NCI-H226 (cell line): ENCODE measurements at regions not wholly inside any gene's neighbourhood (a gene's known extent, or its start where the extent isn't known, plus 50 kb on each side); places are given as distances from the start of the nearest gene placed in this dataset.

Source experiments
- DNase-seq: peaks from one replicate; pipeline ENCODE4 v3.0.0-alpha.2; 2015

DNA sequence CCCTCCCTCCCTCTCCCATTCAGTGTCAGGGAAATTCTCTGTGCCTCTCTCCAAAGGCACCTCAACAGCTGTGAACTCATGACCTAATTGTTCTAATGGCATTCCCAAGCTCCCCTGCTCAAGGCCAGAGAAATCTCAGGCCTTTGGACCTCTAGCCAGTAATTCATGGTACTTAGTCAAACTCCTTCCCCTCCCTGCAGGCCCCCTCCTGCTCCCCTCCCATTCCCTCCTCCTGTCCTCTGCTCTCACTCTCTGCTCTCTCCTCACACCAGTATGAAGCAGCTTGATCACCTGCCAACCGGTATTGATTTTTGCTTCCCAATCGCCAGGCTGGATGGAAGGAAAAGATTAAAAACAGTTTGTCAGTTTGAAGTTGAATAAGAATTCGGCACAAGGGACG, 370.5 kb upstream of the PBX1 start:
- no peak for DNase-seq

DNA sequence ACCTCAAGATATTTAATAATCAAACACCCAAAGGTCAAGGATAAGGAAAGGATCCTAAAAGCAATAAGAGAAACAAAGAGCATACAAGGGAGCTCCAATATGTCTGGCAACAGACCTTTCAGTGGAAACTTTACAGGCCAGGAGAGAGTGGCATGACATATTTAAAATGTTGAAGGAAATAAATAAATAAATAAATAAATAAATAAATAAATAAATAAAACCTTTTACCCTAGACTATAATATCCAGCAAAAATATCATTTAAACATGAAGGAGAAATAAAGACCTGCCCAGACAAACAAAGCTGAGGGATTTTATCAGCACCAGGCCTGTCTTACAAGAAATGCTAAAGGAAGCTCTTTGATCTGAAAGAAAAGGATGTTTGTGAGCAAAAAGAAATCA, 367.8 kb upstream of the PBX1 start:
- DNase-seq, result no peak

DNA sequence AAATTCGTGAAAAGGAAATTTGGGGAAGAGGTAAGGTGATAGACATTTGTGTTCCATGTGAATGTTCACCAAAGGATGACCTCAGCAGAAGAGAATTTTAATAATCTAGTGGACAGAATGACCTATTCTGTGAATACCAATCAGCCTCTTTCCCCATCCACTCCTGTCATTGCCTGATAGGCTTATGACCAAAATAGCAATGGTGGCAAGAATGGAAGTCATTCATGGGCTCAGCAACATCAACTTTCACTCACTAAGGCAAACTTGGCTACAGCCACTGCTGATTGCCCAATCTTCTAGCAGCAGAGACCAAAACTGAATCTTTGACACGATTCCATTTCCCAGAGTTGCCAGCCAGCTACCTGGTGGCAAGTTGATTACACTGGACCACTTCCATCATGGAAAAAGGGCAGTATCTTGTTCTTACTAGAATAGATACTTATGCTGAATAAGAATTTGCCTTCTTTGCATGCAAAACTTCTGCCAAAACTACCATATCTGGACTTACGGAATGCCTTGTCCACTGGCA, 348.7 kb upstream of the PBX1 start:
- DNase-seq, result no peak

DNA sequence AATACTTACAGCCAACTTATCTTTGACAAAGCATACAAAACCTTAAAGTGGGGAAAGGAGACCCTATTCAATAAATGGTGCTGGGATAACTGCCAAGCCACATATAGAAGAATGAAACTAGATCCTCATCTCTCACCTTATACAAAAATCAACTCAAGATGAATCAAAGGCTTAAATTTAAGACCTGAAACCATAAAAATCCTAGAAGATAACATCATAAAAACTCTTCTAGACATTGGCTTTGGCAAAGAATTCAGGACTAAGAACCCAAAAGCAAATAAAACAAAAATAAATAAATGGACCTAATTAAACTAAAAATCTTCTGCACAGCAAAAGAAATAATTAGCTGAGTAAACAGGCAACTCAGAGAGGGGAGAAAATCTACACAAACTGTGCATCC, 335.6 kb upstream of the PBX1 start:
- DNase-seq, result no peak

DNA sequence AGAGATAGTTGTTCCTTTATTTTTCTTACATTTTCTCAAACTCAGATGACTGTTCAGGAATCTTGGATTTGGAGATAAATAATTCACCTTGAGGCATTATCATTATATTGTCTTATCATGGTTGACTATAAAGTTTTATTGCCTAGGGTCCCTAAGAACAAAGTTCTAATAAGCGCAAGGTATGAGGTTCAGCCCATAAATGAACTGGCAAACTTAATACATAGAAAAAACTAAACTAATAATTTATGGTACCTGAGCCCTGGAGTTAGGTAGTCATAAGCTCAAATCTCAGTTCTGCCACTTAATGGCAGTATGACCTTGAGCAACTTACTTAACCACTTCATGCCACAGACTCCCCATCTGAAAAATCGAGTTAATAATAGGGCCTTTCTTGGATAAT, 334.0 kb upstream of the PBX1 start:
- DNase-seq, result no peak

DNA sequence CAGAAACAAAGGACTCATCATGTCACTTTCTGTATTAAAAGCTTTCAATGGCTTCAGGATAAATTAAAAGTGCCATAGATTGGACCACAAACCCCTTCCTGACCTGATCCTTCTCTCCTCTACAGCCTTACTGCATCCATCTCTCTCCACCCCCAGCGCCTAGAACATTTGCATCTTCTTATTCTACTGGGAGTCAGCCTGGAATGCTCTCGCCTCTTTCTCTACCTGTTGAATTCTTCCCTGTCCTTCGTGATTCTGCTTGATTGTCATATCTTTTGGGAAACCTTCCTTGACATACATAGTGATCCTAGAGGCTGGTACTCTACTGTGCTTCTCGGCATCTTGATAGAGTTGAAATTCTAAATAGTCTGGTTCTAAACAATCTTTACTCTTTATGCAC, 332.0 kb upstream of the PBX1 start:
- DNase-seq, result no peak

DNA sequence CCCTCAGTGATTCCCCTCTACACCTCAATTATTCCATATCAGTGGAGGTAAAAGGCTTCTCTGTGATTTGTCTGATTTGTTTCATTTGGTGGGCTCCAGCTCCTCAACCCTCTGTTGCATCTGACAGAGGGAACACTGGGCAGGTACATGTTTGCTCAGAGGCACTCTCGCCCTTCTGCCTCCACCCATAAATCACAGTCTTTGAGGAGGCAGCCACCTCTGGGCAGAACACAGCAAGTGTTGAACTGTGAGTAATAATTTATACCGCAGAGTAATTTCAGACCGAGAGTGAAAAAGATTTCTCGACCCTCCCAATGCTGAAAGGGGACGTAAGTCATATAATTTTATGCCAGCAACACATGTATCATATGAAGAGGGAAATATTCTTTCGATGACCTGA, 330.1 kb upstream of the PBX1 start:
- no peak for DNase-seq

DNA sequence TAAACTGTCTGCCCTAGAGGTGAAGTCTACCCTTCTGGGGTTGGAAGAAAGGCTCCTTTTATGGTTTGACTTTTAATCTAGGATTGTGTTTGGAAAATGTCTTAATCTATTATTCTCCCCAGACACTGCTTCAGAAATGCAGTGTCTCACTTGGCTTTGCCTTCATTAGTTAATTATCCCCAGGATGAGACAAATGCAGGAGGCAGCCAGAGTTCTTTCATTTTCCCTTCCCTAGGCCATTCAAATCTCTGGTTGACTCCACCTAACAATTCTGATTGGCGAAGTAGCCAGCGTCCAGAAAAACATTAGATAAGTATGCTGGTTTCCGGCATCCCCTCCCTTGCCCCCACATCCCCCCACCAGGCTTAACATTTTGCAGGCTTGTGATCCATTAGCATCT, 325.8 kb upstream of the PBX1 start:
- DNase-seq, result no peak

DNA sequence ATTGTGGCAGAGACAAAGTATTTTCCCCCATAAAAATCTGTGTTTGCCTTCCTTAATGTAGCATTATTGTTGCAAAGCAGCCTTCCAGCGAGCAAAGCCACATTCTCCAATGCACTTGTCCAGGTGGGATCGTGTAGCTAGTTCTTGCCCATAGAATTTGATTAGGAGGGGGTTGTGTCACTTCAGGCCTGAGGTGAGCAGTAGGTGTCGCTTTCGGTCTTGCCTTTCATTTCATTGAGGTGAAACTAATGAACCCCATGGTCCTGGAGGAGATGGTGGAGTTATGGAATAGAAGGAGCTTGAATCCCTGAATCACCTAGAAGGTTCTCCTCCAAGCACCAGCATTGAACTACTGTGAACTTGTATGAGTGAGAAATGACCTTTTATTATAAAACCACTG, 318.9 kb upstream of the PBX1 start:
- DNase-seq, result no peak

DNA sequence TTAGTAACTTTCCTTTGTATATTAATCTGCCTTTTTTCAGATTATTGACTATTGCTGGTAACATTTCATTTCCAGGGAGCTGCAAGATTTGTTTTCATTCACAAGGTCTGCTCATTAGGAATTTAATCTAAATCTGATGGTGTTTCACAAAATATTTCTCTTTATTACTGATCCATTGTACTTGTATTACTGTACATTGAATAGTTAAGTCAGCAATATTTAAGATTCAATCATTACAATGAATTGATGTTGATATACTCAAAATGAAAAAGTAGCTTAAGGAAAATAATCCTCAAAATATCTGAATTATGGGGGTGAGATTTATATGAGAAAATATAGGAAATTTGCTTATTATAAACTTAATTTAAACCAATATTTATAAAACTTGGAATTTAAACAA, 308.6 kb upstream of the PBX1 start:
- no peak for DNase-seq

DNA sequence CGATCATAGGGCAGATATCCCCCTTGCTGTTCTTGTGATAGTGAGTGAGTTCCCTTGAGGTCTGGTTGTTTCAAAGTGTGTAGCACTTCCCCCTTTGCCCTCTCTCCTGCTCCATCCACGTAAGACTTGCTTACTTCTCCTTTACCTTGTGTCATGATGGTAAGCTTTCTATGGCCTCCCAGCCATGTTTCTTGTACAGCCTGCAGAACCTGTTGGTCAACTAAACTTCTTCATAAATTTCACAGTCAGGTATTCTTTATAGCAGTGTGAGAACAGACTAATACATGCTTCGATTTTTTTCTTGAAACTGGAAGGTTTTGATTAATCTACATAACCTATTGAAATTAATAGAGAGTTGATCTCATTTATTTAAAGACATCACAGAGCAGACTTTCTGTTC, 302.5 kb upstream of the PBX1 start:
- no peak for DNase-seq

DNA sequence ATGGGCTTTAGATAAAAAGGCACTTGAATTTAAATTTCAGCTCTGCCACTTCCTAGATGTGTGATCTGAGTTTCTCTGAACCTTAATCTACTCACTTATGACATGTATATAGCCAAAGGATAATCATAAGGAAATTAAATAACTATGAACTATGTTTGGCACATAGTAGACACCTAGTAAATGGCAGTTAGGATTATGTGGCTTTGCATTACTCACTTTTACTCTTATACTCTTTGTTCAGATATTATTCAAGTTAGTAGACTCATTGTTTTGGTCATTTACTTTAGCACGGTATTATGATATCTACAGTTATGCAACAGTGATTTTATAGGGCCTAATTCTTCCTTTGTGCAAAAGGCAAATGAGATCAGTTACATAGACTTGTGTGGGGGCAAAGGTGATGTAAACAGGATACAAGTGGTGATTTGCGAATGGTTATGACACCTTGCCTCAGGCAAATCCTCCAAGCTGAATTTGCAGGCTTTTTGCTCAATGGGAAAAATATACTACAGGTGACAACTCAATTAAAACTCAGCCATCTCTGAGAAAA, 297.2 kb upstream of the PBX1 start:
- DNase-seq, result no peak

DNA sequence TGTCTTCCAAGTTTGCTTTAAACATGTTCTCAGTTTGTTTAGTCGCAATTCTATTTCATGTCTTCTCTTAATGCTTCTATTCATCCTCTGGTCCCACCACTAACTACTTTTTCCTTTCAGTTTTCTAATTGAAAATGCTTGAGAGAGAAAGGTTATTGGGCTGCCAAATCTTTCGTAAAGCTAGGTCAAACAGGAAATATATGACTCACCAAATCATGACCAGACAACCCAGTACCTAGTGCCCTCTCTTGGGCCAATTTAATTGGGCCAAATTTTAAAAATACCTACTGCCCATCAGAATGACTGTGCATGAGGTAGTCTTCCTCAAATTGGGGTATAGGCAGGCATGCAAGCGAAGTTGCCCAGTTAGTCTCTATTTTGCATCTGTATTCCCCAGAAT, 295.4 kb upstream of the PBX1 start:
- DNase-seq, result no peak

DNA sequence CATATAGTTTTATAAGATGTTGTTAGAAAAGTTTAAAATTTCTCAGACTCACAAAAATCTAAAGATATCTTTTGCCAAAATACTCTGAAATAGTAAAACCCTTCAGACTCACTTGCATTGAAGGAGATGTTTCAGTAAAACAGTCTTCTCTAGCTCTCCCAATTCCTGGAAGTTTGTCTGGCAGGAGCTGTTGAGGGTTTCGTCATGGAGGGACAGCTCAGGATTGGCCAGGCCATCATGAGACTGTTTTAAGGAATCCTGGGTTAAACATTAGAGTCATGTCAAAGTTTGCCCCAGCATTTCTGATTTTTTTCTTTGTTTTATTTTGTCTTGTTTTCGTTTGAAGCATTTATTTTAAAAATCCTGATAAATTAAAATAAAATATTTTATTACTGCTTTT, 293.8 kb upstream of the PBX1 start:
- no peak for DNase-seq

DNA sequence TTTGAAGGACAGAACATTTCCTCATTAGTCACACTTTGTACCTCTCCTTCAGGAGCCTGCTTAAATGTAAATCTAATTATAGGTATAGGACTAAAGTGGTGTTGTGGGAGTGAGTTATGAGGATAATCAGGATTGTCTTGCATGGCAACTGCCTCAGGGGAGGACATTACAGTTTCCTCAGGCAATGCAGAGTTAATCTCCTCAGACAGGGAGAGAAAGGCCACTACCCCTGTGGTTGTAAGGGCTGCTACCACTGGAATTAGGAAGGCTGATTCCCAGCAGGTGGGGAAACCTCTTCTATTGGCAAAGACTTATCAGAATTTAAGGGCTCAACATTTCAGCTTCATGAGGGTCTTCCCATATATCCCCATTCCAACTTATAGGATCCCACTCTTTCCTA, 286.8 kb upstream of the PBX1 start:
- DNase-seq, result no peak

DNA sequence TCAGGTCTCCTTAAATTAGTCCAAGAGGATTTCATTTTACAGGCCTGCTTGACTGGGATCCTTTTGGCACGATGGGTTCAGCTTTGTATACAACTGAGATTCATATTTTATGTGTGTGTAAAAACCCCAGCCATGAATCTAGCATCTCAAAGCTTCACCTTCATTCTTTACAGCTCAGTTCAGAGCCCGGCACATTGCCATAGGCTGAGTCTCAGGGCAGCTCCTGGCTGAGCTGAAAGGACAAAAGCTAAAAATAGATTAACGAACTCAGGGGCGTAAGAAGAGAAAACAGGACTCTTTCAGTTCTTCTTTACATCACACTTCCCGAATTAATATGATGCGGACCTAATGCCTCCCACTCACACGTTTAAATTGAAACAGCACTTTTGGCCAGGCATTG, 262.8 kb upstream of the PBX1 start:
- no peak for DNase-seq

DNA sequence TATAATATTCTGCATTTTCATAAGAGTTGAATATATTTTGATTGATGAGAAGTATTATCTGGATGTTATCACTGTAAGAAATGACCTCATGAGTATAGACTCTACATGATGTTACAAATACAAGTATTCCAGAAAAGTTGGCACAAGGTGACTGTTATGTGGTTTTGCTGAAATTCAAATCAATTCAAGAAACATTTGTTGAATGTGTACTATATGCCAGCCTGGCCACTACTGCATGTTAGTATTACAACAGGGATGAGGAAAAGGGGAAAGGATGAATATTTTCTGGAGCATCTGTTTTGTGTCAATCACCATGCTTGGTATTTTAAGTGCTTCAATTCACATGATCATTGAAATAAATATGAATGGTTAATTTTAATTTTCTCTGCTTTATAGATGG, 250.9 kb upstream of the PBX1 start:
- DNase-seq, result no peak

DNA sequence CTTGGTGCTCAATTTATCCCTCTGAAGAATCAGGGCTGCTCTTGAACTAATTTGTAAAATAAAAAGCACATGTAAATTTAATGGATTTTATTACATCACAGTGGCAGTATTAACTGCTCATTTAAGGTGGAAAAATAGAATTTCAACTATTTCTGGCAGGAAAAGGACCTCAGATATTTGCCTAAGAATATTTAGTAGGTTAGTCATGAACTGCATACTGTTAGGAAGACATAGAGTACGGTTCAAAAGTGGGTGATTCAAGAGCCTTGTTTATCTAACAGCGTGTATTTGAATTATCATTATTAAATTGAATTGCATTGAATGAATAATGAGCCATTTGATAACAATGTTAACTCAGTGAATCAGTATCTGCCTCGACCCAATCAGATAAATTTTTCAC, 248.8 kb upstream of the PBX1 start:
- DNase-seq, result no peak

DNA sequence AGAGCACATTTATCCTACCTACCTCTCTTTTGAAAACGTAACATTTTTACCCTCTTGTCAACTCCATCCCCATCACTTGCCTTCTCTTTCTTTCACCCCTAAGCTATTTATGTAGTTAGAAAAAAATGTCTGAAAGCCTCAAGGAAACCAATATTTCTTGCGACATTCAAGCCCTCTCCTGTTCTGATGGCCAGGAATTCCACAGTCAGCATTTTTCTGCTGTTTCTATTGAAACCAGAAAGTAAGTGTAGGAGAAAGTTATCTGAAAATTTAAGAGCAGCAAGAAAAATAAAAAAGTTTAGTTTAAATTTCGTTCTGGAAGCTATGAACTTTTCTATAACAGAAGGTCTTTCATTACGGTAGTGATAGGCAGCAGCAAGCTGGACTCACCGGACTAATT, 247.6 kb upstream of the PBX1 start:
- DNase-seq, result no peak

DNA sequence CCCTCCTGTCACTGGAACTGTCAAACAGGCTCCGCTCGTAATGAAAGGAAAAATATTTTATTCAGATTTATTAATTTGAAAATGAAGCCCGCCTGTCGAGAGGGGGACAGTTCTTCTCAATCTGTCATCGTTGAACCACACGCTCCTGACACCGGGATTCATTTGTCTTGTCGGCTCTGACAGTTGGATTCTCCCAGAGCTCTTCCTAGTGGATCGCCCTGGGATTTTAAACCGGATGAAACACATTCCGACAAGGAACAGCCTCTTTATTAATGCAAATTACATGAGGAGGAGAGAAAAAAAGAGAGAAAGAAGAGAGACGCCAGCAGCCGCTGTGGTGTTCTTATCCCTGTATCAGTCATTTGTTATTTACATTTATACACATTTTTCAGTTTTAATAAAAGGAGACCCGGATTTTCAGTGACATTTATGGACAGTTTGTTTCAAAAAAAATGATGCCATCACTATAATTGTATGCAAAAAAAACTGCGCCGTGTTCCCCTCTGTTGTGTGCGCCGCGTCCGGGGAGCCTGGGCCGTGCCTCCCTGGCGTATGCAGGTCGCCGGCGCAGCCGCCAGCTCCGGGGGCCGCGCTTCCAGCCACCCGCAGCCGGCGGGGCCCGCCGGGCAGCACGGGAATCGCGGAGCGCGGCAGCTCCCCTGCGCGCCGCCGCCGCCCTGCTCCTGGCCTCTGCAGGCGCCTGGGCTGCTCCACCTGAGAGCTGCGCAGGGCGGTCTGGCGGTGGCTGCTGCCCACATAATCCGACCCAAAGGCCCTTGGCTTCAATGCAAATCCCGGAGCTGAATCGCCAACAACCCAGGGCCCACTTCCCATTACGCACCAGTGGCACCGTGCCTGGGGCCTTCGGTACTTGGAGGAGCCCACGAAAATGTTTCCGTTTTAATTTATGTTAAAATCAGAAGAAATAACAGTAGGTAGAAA, 237.9 kb upstream of the PBX1 start:
- DNase-seq, result no peak

DNA sequence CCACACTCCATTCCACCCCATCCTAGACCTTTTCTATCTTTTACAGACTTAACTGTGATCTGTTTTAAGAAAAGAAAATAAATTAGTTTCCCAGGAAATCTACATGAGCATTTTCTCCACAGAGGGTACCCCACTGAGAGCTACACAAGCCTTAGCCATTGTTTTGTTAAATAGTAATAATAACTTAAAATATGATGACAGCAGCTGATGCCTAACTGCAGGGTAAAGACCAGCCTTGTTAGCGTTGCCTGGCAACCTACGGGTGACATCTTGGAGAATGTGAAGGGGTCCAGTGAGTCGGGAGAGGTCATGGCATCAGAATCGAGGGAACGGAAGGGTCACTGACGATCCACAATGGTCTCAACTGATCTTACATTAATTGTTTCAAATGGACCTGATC, 233.2 kb upstream of the PBX1 start:
- no peak for DNase-seq

DNA sequence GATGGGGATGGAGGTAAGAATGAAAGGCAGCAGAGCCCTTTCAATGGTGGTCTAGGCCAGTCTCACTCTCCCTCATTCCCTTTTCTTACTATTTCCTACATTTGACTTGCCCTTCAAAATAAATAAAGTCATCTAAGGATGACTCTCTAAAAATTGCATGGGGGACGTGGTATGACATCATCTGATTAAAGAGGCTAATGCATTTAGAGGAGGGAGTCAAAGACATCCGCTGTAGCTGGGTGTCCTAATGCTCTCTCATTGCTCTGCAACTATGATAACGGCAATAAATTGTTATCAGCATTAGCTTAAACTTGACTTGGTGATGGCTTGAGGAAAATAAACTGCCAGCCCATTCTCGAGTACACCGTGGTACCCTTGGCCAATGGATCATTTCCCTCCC, 225.6 kb upstream of the PBX1 start:
- no peak for DNase-seq

DNA sequence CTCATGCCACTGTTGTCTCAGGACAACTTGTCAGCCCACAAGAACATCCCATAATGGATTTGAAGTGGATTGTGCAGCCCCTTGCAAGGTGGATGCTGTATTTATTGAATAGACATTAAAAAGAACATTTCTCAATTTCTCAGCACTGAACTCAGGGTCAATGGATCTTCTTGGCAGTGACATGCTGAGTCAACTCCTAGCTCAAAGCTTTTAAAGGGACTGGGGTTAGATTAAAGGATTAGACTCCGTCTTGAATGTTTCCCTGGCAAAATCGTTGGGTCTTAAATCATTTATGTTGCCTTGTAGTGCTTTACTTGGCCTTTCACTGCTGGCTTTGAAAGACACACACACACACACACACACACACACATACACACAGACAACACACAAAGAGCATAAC, 221.6 kb upstream of the PBX1 start:
- DNase-seq, result no peak

DNA sequence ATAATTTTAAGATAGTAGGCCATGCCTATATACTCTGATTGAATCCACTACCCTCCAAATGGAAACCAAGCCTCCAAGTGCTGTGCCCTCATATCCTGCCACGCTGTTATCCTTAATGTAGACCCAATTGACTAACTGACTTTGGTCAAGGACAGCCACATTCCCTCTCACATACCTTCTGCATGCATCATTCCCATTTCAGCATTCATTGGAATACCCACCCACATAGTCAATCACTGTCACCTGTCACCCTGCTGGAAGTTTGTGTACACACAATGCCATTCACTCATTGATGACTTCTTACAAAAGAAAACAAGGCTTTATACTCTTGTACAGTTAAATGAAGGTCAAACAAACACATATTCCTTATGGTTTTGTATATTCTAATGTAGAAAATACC, 221.1 kb upstream of the PBX1 start:
- DNase-seq, result no peak

DNA sequence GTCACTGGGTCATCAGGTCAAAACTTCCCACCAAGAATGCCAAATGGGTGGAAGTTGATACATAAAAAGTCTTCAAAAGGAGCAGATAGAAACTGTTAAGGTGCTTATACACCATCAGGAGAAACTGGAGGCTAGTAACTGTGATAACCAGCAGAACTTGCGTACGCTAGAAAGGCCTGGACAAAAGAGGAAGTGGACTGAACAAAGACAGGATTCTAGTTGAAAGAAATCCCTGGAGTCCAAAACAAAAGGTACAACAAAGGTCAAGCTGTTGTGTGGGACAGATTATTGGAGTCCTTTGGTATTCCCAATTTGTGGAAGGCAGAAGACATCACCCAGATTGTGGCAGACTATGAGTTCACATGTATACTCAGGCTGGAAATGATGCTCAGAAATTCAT, 215.8 kb upstream of the PBX1 start:
- no peak for DNase-seq
